T-helper 1 cell (primary cell): ENCODE measurements at regions not wholly inside any gene's neighbourhood (a gene's known extent, or its start where the extent isn't known, plus 50 kb on each side); places are given as distances from the start of the nearest gene placed in this dataset.

Experiments
- DNase-seq, 5 donors: peaks; one replicate each; pipeline ENCODE4 v3.0.0-alpha.2; 2012 to 2020

DNA sequence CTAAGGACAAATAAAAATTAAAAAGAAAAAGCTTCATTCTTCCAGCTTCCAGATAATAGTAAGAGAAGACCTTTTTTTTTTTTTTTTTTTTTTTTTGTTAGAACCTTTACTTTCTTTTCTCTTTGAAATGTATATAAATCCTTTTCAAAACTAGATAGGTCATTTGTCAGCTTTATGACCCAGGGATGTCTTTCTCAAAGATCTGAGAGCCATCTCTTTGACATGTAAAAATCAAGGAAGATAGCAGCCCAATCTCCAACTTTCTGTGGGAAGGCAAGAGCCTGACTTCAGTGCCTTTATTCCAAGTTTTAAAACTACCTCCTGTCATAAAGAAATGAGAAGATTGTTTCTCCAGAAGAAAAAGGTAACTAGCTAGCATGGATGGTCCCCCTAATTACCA lies 203.3 kb upstream of the LRFN5 start:
- DNase-seq: no peak

DNA sequence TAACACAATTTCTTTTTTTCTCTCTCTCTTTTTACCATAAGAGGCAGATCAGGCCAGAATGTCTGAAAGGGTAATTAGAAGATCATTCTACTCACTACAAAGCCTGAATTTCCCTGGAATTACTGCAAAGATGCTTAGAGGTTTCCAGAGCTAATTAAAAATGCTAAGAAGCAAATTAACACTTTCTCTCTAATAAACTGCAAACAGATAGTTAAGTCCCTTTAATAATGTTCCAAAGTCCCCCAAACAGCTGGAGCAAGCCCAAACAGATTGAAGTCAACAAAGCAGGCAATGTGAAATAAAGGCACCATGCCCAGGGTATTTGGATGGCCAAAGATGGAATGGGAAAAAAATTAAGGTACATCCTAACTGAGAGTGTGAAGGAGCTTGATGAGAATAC lies 208.8 kb upstream of the LRFN5 start:
- DNase-seq: no peak

GRCh38 chr14:41393512-41393911 lies 213.2 kb upstream of the LRFN5 start:
- DNase-seq: no peak

DNA sequence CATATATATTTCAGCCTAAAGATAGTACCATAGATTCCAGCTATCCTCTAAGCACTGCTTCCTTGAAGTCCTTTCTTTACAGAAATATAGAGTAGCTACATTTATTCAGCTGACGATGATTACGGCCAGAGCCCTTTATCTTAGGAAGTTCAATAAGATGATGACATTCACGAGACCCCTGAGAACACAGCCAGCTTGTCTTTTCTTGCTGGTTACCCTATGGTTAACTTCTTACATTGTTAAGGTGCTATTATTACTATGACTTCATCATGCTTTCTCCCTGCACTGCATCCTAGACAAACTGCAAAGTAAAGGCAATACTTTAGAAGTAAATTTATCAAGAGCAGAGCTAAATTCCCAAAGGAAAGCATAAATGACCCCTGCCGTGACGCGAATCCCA lies 214.4 kb upstream of the LRFN5 start:
- DNase-seq: no peak

DNA sequence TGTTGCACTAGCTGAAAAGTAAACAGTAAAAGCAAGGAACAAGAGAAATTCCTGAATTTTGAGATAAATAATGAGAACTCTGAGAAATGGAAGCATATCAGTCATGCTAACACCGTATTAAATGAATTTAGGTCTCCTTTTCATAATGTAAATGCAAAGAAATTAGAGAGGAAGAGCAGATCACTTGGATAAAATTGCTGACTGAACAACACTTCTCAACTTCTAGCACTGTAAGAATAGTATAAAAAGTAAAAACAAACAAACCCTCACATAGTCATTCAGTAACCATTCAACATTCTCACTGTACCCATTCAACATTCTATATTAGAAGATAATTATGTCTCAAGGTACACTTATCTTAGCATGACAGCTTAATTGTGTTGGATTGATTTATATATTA lies 217.3 kb upstream of the LRFN5 start:
- DNase-seq: no peak

DNA sequence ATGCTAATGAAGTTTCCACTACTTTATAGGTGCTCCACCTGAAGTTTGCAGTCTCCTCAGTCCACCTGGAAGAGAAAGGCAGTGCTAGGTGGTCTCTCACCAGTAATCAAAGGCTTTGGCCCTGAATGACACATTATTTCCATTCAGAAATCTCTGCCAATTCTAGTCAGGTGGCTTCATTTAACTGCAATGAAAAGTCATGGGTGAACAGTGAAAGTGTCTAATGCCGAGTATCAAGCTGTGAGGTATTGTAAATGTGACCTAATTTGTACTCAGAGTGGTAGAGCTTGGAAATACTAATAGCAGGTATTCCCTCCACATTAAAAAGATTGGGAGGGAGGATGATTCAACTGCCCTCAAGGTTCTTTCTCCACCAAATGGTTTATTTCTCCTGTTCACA lies 220.9 kb upstream of the LRFN5 start:
- no peak for DNase-seq

DNA sequence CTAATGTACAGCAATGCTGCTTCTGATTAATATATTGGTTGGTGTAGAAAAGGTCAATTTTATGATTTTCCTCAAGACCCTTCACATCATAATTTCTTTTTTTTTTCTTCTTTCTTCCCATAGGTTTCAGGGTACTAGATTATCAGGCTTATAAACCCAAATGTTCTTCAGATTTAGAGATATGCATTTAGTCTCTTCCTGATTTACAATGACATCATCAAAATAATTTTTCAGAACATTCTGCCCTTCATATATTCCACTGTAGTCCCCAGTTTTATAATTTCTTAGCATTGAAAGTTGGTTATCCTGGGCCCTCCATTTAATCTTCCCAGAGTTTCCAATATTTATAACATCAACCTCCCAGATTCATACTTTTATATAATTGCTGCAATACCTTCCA lies 226.7 kb upstream of the LRFN5 start:
- DNase-seq: no peak

GRCh38 chr14:41378526-41378925 lies 228.2 kb upstream of the LRFN5 start:
- DNase-seq: no peak

DNA sequence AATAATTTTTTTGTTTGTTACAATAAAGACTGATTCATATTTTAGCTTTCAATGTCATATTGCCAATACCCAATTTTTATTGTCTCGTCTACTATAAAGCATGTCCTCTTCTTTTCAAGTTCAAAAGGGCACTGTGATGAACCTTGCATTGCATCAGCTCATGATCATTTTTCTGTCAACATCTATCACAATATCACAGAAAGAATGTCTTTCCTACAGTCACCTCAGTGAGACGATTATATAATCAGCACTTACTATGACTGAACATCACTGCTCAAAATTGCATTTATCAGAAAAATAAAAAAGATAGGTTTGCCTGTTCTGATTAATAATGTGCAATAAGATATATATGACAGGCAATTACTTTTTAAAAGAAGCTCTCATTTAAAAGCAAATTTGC lies 228.7 kb upstream of the LRFN5 start:
- no peak for DNase-seq

DNA sequence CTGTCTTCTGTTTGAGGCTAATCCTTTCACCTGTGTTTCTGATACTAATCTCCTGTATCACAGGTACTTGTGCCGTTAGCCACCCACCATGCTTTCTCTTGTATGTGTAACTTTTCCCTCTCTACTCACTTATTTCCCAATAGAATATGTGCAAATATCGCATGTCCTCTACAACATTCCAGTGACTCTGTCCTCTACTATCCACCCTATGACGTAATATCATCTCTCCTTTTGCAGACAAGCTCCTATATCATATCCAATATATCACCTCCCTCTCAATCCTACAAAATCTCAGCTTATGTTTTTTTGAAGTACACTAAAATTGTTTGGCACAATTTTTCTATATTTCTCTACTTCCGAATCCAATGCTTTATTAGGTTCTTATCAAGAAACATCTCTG lies 232.6 kb upstream of the LRFN5 start:
- no peak for DNase-seq

GRCh38 chr14:41362139-41362538 lies 244.5 kb upstream of the LRFN5 start:
- no peak for DNase-seq

DNA sequence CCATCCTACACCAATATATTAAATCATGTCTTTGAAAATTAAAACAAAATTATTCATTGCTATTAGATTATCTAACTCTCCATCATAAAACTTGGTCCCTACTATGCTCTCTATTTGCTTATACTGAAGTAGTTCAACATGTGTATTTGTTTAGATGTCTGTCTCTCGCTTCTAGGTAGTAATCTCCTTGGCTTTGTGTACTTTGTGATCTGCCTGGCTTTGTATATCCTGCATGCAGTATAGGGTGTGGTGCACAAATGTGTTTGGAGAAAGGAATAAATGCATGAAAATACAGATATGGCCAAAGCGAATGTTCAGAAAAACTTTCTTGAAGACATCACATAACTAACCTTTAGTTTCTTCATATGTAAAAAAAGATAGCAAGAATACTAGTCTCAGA lies 246.6 kb upstream of the LRFN5 start:
- DNase-seq: no peak

GRCh38 chr14:41355866-41356265 lies 250.8 kb upstream of the LRFN5 start:
- no peak for DNase-seq

- no peak for DNase-seq
Measured at GRCh38 chr14:41350476-41350875, 256.2 kb upstream of the LRFN5 start.

DNA sequence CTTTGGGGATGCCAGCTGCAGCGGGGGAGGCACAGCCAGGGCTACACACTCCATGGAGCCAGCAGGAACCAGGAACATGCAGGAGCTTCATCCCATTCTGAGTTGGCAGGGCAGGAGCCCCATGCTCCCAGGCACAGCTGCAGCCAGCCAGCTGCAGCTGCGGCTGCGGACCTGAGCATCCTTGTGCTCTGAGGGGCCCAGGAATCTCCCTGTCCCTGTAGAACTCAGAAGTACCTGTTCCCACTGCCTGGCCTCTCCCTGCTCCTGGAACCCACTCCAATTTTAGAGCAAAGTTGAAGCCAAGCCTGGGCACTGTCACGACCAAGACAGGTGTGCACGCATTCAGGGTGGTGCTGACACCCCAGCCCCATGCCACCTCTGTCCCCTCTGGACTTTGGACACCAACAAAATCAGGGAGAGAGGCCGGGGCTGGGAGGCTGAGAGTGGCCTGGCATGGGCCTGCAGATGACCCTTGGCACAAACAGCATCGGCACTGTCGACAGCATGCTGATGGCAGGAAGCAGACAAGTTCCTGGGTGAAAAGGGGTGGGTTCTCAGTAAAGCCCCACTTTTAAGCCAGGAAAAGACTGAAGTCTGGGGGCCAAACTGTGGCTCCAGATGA lies 257.3 kb upstream of the LRFN5 start:
- DNase-seq: no peak

- DNase-seq: no peak
Measured at GRCh38 chr14:41343857-41344256, 262.8 kb upstream of the LRFN5 start.

DNA sequence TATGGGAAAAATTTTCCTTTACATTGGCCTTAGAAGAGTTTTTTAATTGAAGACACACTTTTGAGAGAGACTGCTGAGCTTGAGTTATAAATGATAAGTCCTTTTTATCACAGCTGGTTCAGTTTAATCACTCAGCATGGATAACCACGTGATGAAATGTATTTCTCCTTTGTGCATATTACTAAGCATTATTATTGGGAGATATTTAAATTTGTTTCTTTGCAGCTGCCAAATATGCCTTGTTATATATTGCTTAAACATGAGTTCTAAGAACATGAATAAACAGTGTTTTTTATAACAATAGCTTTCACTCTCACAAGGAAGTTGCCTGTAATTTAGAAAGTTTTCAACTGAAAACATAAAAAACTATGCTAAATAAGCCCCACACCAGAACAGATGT lies 293.5 kb upstream of the LRFN5 start:
- no peak for DNase-seq

DNA sequence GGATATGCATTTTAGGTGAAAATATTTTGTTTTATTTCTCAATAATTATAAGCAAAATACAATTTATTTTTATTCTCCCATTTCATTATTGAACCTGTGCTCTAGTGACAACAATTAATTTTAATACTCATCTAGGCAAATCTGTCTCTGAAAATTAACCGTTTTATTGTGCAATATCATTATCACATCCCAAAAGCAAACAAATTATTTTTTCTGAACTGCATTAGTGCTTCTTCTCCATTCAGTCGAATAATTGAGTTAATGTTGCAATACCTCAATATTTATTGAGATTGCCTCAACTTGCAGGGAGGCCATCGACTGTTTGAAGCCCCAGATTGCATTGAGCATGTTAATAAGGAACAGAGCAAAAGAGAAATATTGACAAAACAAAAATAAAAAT lies 303.2 kb upstream of the LRFN5 start:
- DNase-seq: no peak

GRCh38 chr14:41302776-41303175 lies 303.9 kb upstream of the LRFN5 start:
- no peak for DNase-seq

GRCh38 chr14:41299924-41300323 lies 306.8 kb upstream of the LRFN5 start:
- no peak for DNase-seq

GRCh38 chr14:41298328-41298690 lies 308.4 kb upstream of the LRFN5 start:
- DNase-seq: no peak

- no peak for DNase-seq
Measured at GRCh38 chr14:41297576-41298327, 308.9 kb upstream of the LRFN5 start.

- no peak for DNase-seq
Measured at GRCh38 chr14:41295734-41296133, 310.9 kb upstream of the LRFN5 start.

DNA sequence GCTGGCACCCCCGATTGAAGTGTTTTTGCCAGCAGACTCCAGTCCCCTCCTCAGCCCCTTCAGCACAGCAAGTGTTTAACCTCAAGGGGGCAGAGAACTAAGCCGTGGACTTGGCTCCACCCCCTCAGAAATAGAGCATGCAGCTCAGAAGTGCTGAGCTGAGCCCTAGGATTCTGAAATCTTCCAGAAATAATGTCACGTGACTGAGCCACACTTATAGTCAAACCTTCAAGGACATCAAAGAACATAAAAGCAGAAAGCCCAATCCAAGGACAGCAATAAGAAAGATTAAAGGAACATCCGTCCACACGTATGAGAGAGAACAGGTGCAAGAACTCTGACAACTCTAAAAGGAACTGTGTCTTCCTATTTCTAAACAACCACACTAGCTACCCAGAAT lies 317.7 kb upstream of the LRFN5 start:
- no peak for DNase-seq

- DNase-seq: no peak
Measured at GRCh38 chr14:41285186-41285748, 321.4 kb upstream of the LRFN5 start.
